Left lobe of liver (tissue), 2 donors: ENCODE measurements at regions not wholly inside any gene's neighbourhood (a gene's known extent, or its start where the extent isn't known, plus 50 kb on each side); places are given as distances from the start of the nearest gene placed in this dataset.
"Not testable (repeated sequence)": the region's sequence is repeated elsewhere in the genome, so short reads cannot be mapped to it uniquely, and the experiment has no call there.

Source experiments
- ATAC-seq: fragments of 200-7000 bp; cut with Tn5 transposase; one replicate; pipeline ENCODE4 v1.9.1; 2020; ENCODE audit warnings: mild to moderate bottlenecking, moderate library complexity
- DNase-seq: peaks from one replicate; pipeline ENCODE4 v3.0.0-alpha.2; 2020; ENCODE audit warnings: low spot score
- donor health status: DM: no; HTN: no; CAD: no; lungs with moderate emphysema.
- donor health status: DM: no; HTN: yes; CAD: no.

- ATAC-seq (no peak), DNase-seq (no peak)
Measured at GRCh38 chr4:181860668-181861067, 382.5 kb upstream of the TENM3 start.

- ATAC-seq: no peak
- DNase-seq: no peak
Measured at GRCh38 chr4:181863856-181864255, 379.3 kb upstream of the TENM3 start.

GRCh38 chr4:181870326-181870725 lies 372.9 kb upstream of the TENM3 start:
- no peak for ATAC-seq
- no peak for DNase-seq

GRCh38 chr4:181874602-181875001 lies 368.6 kb upstream of the TENM3 start:
- ATAC-seq (no peak), DNase-seq (no peak)

- ATAC-seq (no peak), DNase-seq (no peak)
Measured at GRCh38 chr4:181877329-181877848, 365.8 kb upstream of the TENM3 start.

- no peak for ATAC-seq
- DNase-seq: no peak
Measured at GRCh38 chr4:181890031-181890430, 353.2 kb upstream of the TENM3 start.

- DNase-seq: no peak
- ATAC-seq: no peak
Measured at GRCh38 chr4:181890911-181891310, 352.3 kb upstream of the TENM3 start.

- no peak for DNase-seq
- no peak for ATAC-seq
Measured at GRCh38 chr4:181896614-181897013, 346.6 kb upstream of the TENM3 start.

GRCh38 chr4:181897935-181898334 lies 345.3 kb upstream of the TENM3 start:
- ATAC-seq: no peak

GRCh38 chr4:181902404-181902803 lies 340.8 kb upstream of the TENM3 start:
- DNase-seq, ATAC-seq: not testable (repeated sequence)

More at GRCh38 chr4:181897935-181898334, 345.3 kb upstream of the TENM3 start:
- DNase-seq: no peak

- ATAC-seq (no peak), DNase-seq (no peak)
Measured at GRCh38 chr4:181905708-181906107, 337.5 kb upstream of the TENM3 start.

- ATAC-seq (no peak), DNase-seq (no peak)
Measured at GRCh38 chr4:181908168-181908567, 335.0 kb upstream of the TENM3 start.

- ATAC-seq: no peak
- DNase-seq: no peak
Measured at GRCh38 chr4:181909368-181909767, 333.8 kb upstream of the TENM3 start.

GRCh38 chr4:181911420-181911819 lies 331.8 kb upstream of the TENM3 start:
- no peak for ATAC-seq
- no peak for DNase-seq

- DNase-seq (no peak), ATAC-seq (no peak)
Measured at GRCh38 chr4:181933471-181933870, 309.7 kb upstream of the TENM3 start.

GRCh38 chr4:181938631-181939030 lies 304.6 kb upstream of the TENM3 start:
- no peak for DNase-seq
- no peak for ATAC-seq

- ATAC-seq (no peak), DNase-seq (no peak)
Measured at GRCh38 chr4:181939199-181939945, 303.8 kb upstream of the TENM3 start.

GRCh38 chr4:181944527-181944926 lies 298.7 kb upstream of the TENM3 start:
- DNase-seq: no peak
- no peak for ATAC-seq

- no peak for ATAC-seq
- no peak for DNase-seq
Measured at GRCh38 chr4:181946902-181947301, 296.3 kb upstream of the TENM3 start.

GRCh38 chr4:181948839-181949382 lies 294.3 kb upstream of the TENM3 start:
- no peak for ATAC-seq
- DNase-seq: no peak

- no peak for DNase-seq
- ATAC-seq: no peak
Measured at GRCh38 chr4:181949704-181950312, 293.4 kb upstream of the TENM3 start.
